Neural cell (in vitro differentiated cells): ENCODE measurements at regions not wholly inside any gene's neighbourhood (a gene's known extent, or its start where the extent isn't known, plus 50 kb on each side); places are given as distances from the start of the nearest gene placed in this dataset.

Experiments
- H2AFZ ChIP-seq: fragments of 200-600, 300-800 bp; sonication (generic), shearing (Covaris generic); 2 replicates; pipeline ENCODE4 v1.6.0; 2014; ENCODE audit warnings: low read depth, mild to moderate bottlenecking, antibody characterized with exemption, low read length, moderate library complexity
- H3F3A ChIP-seq: fragments of 200-600 bp; shearing (Covaris generic); 2 replicates; pipeline ENCODE4 v1.6.1; 2016; ENCODE audit warnings: mild to moderate bottlenecking, moderate library complexity, mixed read lengths, antibody characterized with exemption, low read length; ENCODE audit not compliant: insufficient read depth, poor library complexity, severe bottlenecking
- H3K27ac ChIP-seq: fragments of 200-600, 300-800 bp; sonication (generic), shearing (Covaris generic); 2 replicates; pipeline ENCODE4 v1.5.1; 2014; ENCODE audit warnings: mild to moderate bottlenecking, low read length, moderate library complexity
- H3K27me3 ChIP-seq: fragments of 300-800, 200-600 bp; sonication (generic), shearing (Covaris generic); 2 replicates; pipeline ENCODE4 v1.6.0; 2014; ENCODE audit warnings: mild to moderate bottlenecking, low read depth, low read length, moderate library complexity; ENCODE audit not compliant: insufficient read depth
- H3K36me3 ChIP-seq: fragments of 300-800, 200-600 bp; sonication (generic), shearing (Covaris generic); 2 replicates; pipeline ENCODE4 v1.5.1; 2014; ENCODE audit warnings: mild to moderate bottlenecking, antibody characterized with exemption, low read length, moderate library complexity; ENCODE audit not compliant: insufficient read depth
- H3K4me2 ChIP-seq: fragments of 300-800, 200-600 bp; sonication (generic), shearing (Covaris generic); 2 replicates; pipeline ENCODE4 v1.6.0; 2014; ENCODE audit warnings: mild to moderate bottlenecking, low read length
- H3K4me3 ChIP-seq: fragments of 300-800, 200-600 bp; sonication (generic), shearing (Covaris generic); 2 replicates; pipeline ENCODE4 v1.5.1; 2014; ENCODE audit warnings: mild to moderate bottlenecking, low read length, moderate library complexity
- H3K79me2 ChIP-seq: fragments of 200-600 bp; shearing (Covaris generic); replicated peaks from 2 replicates; pipeline ENCODE4 v1.6.0; 2014; ENCODE audit warnings: mild to moderate bottlenecking, low read length, moderate library complexity; ENCODE audit not compliant: insufficient read depth
- H3K9ac ChIP-seq: fragments of 300-800, 200-600 bp; sonication (generic), shearing (Covaris generic); 2 replicates; pipeline ENCODE4 v1.6.1; 2016; ENCODE audit warnings: mild to moderate bottlenecking, low read length, mixed read lengths
- H3K9me2 ChIP-seq: fragments of 200-600 bp; shearing (Covaris generic); 2 replicates; pipeline ENCODE4 v1.6.1; 2016; ENCODE audit warnings: mild to moderate bottlenecking, low read length, mixed read lengths; ENCODE audit not compliant: insufficient read depth
- H3K9me3 ChIP-seq: fragments of 200-600, 300-800 bp; sonication (generic), shearing (Covaris generic); 2 replicates; pipeline ENCODE4 v1.6.1; 2016; ENCODE audit warnings: mild to moderate bottlenecking, mixed run types, low read length, moderate library complexity, mixed read lengths
- H4K20me1 ChIP-seq: fragments of 200-600 bp; shearing (Covaris generic); 2 replicates; pipeline ENCODE4 v1.6.1; 2016; ENCODE audit warnings: mild to moderate bottlenecking, mixed run types; ENCODE audit not compliant: insufficient read depth
- EP300 ChIP-seq: fragments of 450-650 bp; conservative IDR thresholded peaks from 2 replicates; pipeline ENCODE4 v1.6.1; 2014; ENCODE audit warnings: antibody characterized with exemption, mild to moderate bottlenecking, moderate library complexity; ENCODE audit not compliant: poor library complexity, severe bottlenecking
- EZH2 ChIP-seq: fragments of 200-600, 300-800 bp; shearing (Covaris generic), sonication (generic); IDR thresholded peaks from 2 replicates; pipeline ENCODE4 v1.6.1; 2014; ENCODE audit warnings: antibody characterized with exemption, low read length, borderline replicate concordance, mild to moderate bottlenecking; ENCODE audit not compliant: insufficient read depth, poor library complexity, severe bottlenecking
- MXI1 ChIP-seq: fragments of 450-650 bp; conservative IDR thresholded peaks from 2 replicates; pipeline ENCODE4 v1.6.1; 2014; ENCODE audit warnings: antibody characterized with exemption, mild to moderate bottlenecking; ENCODE audit not compliant: poor library complexity, severe bottlenecking
- POLR2AphosphoS5 ChIP-seq: IDR thresholded peaks from 2 replicates; pipeline ENCODE4 v1.6.1; 2012
- RAD21 ChIP-seq: fragments of 450-650 bp; conservative IDR thresholded peaks from 2 replicates; pipeline ENCODE4 v1.6.1; 2014; ENCODE audit warnings: antibody characterized with exemption, mild to moderate bottlenecking, moderate library complexity
- SMC3 ChIP-seq: fragments of 450-650 bp; conservative IDR thresholded peaks from 2 replicates; pipeline ENCODE4 v1.6.1; 2014; ENCODE audit warnings: antibody characterized with exemption, mild to moderate bottlenecking, moderate library complexity; ENCODE audit not compliant: poor library complexity
- TAF1 ChIP-seq: IDR thresholded peaks from 2 replicates; pipeline ENCODE4 v1.6.1; 2012; ENCODE audit warnings: low read depth
- TF ChIP-seq, protein P1 (sequence below): IDR thresholded peaks from 2 replicates; pipeline ENCODE4 v1.6.1; 2012; ENCODE audit warnings: borderline replicate concordance
- TF ChIP-seq, protein P2 (sequence below): fragments of 450-650 bp; IDR thresholded peaks from 2 replicates; pipeline ENCODE4 v1.5.1; 2014; ENCODE audit warnings: antibody characterized with exemption, mild to moderate bottlenecking, moderate library complexity; ENCODE audit not compliant: poor library complexity, severe bottlenecking

DNA sequence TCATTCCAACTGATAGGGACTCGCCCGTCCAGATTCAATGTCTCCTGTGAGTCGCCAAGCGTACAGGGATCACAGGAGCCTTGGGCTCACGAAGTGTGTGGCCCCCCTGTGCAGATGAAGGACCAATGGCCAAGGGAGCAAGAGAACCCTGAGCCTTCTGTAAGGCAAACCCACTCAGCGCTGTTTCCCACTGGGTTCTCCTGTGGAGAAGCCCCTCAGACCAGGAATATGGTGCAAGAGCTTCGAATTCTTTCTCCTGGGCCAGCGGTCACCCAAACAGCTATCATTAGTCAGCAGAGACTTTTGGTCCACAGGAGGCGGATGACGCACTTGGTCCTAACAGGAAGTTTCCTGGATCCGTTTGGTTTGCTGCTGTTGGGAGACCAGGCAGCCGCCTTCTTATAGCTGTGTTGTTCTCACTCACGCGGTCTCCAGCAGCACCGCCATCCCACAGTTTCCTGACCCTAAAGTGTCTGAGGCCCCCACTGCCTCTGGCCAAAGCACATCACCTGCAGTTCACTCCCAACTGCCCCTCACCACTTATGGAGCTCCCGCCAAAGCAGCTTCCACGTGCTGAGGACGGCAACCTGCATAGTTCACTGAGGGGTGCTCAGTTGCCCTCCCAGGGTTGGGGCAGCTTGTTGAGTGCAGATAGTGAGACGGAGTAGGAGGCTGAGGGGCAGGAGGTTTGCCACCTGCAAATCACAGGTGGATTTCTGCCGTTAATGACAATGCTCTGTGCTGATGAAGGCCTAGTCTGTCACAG is 268.6 kb downstream of the ERMARD start:
- Histone ChIP-seq H3K4me3 (no peak overlapping the region), H3K9ac (no peak overlapping the region), H3K36me3 (no peaks in the 10 kb centered on the region), H2AFZ (no peak overlapping the region), H3K4me2 (no peak overlapping the region), H3K27me3 (no peaks in the 10 kb centered on the region), H3K79me2 (no peaks in the 10 kb centered on the region), H3K9me3 (no peaks in the 10 kb centered on the region), H3K27ac (no peak overlapping the region), H3K9me2 (no peaks in the 10 kb centered on the region), H4K20me1 (no peaks in the 10 kb centered on the region), H3F3A (no peaks in the 10 kb centered on the region)
- no peak for TF ChIP-seq SMC3
- no peak for TF ChIP-seq POLR2AphosphoS5
- TF ChIP-seq RAD21: no peak
- TF ChIP-seq, protein P1, sequence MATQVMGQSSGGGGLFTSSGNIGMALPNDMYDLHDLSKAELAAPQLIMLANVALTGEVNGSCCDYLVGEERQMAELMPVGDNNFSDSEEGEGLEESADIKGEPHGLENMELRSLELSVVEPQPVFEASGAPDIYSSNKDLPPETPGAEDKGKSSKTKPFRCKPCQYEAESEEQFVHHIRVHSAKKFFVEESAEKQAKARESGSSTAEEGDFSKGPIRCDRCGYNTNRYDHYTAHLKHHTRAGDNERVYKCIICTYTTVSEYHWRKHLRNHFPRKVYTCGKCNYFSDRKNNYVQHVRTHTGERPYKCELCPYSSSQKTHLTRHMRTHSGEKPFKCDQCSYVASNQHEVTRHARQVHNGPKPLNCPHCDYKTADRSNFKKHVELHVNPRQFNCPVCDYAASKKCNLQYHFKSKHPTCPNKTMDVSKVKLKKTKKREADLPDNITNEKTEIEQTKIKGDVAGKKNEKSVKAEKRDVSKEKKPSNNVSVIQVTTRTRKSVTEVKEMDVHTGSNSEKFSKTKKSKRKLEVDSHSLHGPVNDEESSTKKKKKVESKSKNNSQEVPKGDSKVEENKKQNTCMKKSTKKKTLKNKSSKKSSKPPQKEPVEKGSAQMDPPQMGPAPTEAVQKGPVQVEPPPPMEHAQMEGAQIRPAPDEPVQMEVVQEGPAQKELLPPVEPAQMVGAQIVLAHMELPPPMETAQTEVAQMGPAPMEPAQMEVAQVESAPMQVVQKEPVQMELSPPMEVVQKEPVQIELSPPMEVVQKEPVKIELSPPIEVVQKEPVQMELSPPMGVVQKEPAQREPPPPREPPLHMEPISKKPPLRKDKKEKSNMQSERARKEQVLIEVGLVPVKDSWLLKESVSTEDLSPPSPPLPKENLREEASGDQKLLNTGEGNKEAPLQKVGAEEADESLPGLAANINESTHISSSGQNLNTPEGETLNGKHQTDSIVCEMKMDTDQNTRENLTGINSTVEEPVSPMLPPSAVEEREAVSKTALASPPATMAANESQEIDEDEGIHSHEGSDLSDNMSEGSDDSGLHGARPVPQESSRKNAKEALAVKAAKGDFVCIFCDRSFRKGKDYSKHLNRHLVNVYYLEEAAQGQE: no peak
- no peak for TF ChIP-seq EZH2
- TF ChIP-seq, protein P2, sequence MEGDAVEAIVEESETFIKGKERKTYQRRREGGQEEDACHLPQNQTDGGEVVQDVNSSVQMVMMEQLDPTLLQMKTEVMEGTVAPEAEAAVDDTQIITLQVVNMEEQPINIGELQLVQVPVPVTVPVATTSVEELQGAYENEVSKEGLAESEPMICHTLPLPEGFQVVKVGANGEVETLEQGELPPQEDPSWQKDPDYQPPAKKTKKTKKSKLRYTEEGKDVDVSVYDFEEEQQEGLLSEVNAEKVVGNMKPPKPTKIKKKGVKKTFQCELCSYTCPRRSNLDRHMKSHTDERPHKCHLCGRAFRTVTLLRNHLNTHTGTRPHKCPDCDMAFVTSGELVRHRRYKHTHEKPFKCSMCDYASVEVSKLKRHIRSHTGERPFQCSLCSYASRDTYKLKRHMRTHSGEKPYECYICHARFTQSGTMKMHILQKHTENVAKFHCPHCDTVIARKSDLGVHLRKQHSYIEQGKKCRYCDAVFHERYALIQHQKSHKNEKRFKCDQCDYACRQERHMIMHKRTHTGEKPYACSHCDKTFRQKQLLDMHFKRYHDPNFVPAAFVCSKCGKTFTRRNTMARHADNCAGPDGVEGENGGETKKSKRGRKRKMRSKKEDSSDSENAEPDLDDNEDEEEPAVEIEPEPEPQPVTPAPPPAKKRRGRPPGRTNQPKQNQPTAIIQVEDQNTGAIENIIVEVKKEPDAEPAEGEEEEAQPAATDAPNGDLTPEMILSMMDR: no peak
- TF ChIP-seq TAF1: no peak
- no peak for TF ChIP-seq MXI1
- no peak for TF ChIP-seq EP300

DNA sequence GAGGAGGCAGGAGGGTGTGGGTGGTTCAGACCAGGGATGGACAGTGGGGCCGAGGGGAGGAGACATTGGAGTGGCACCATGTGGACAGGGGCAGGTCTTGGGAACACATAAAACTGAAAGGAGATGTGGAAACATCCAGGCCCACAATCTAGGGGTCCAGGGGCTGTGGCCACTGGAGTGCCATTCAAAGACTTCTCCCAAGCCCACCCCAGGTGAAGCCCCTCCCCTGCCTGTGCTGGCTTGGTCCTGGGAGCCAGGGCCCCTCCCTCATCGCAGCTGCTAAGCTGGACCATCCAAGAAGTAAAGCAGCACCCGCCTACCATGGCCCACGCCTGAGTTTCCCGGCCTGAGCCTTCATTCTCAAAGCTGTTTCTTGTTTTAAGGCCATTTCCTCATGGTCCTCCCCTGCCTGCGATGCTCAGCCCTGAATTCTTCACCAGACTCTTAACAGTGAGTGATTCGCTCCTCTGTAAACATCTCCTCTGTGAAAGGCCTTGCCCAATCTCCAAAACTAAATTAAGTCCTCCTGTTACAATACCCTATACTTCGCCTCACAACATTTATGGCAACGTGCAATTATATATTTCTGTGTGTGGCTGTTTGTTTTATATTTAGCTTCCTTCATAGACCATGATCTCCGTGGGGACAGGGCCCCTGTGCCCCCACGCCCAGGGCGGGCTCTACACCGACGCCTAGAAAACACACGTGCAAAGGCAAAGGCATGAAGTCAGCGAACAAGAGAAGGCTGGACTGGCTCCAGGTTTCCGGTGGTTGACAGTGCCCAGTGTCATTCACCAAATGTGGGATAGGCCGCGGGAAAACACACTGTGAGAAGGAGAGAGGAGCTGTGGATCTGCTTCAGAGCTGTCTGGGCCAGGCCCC is 267.8 kb downstream of the ERMARD start:
- no peaks in the 10 kb centered on the region for H3K9me2 ChIP-seq
- no peak overlapping the region for H3K4me2 ChIP-seq
- H3K9ac ChIP-seq: no peak overlapping the region
- no peaks in the 10 kb centered on the region for H4K20me1 ChIP-seq
- H3K9me3 ChIP-seq: no peaks in the 10 kb centered on the region
- H3K4me3 ChIP-seq: no peak overlapping the region
- H3F3A ChIP-seq: no peaks in the 10 kb centered on the region
- H3K27ac ChIP-seq: no peak overlapping the region
- no peaks in the 10 kb centered on the region for H3K36me3 ChIP-seq
- TF ChIP-seq EZH2 (no peak), SMC3 (no peak)
- TF ChIP-seq, protein P1: no peak
- no peaks in the 10 kb centered on the region for H3K79me2 ChIP-seq
- H2AFZ ChIP-seq: no peak overlapping the region
- H3K27me3 ChIP-seq: no peaks in the 10 kb centered on the region
